Right lobe of liver (tissue), 6 donors: ENCODE measurements at regions not wholly inside any gene's neighbourhood (a gene's known extent, or its start where the extent isn't known, plus 50 kb on each side); places are given as distances from the start of the nearest gene placed in this dataset.

Experiments used
- ATAC-seq, 4 donors: fragments of 200-7000 bp; cut with Tn5 transposase; one replicate each; pipeline ENCODE4 v1.9.1; 2020; ENCODE audit warnings: mild to moderate bottlenecking in 4 of 4, moderate library complexity in 4 of 4
- DNase-seq, 3 donors: peaks; one replicate each; pipeline ENCODE4 v3.0.0-alpha.2; 2020
- H3K27ac ChIP-seq, 3 donors: fragments of 200-600 bp; one replicate each; pipeline ENCODE4 v1.8.0; 2022
- H3K27me3 ChIP-seq, 2 donors: fragments of 200-600 bp; one replicate each; pipeline ENCODE4 v1.8.0; 2022
- H3K36me3 ChIP-seq, 4 donors: fragments of 200-600 bp; sonication (generic) in 1 of 4; one replicate each; pipeline versions ENCODE4 v1.5.1 to v1.8.0; 2017 to 2022; ENCODE audit warnings: control low read depth in 1 of 4
- H3K4me1 ChIP-seq, 4 donors: fragments of 200-600 bp; sonication (generic) in 1 of 4; one replicate each; pipeline versions ENCODE4 v1.5.1 to v1.8.0; 2017 to 2022; ENCODE audit warnings: control low read depth in 1 of 4
- H3K4me3 ChIP-seq, 3 donors: fragments of 200-600 bp; one replicate each; pipeline ENCODE4 v1.8.0; 2022
- H3K9me3 ChIP-seq, 4 donors: fragments of 200-600 bp; sonication (generic) in 1 of 4; one replicate each; pipeline versions ENCODE4 v1.5.1 to v1.8.0; 2017 to 2022; ENCODE audit warnings: control low read depth in 1 of 4
- POLR2A ChIP-seq: fragments of 450-650 bp; IDR thresholded peaks from one replicate; pipeline ENCODE4 v1.6.1; 2017; ENCODE audit warnings: antibody characterized with exemption, mild to moderate bottlenecking
- WGBS: methylation state at CpG from one replicate; pipeline ENCODE4 v1.1.6; 2018; ENCODE audit warnings: low coverage, low lambda C conversion rate; ENCODE audit not compliant: insufficient coverage; ENCODE audit errors: missing lambda C conversion rate; 5-methylcytosine and 5-hydroxymethylcytosine counted together
- intact Hi-C, 2 donors: fragments of 100-400 bp; cut with DNase I; formaldehyde crosslinking; loops; one replicate each; pipeline versions ENCODE4 v1.11.2 to v1.14.1; 2022
- TF ChIP-seq, protein P1 (sequence below), 4 donors: fragments of 200-600 bp in 3 of 4; fragments of 450-650 bp in 1 of 4; IDR thresholded peaks; one replicate each; pipeline versions ENCODE4 v1.5.1 to v1.8.0; 2016 to 2022; ENCODE audit warnings: antibody characterized with exemption in 4 of 4, mild to moderate bottlenecking in 2 of 4
- donor health status: DM: no; HTN: yes; CAD: no.
- donor health status: DM: no; HTN: no; CAD: no.
- donor health status: DM: no; HTN: no; CAD: no.
- donor health status: DM: no; HTN: yes; CAD: no.
- donor health status: DM: no; HTN: yes; CAD: no.

DNA sequence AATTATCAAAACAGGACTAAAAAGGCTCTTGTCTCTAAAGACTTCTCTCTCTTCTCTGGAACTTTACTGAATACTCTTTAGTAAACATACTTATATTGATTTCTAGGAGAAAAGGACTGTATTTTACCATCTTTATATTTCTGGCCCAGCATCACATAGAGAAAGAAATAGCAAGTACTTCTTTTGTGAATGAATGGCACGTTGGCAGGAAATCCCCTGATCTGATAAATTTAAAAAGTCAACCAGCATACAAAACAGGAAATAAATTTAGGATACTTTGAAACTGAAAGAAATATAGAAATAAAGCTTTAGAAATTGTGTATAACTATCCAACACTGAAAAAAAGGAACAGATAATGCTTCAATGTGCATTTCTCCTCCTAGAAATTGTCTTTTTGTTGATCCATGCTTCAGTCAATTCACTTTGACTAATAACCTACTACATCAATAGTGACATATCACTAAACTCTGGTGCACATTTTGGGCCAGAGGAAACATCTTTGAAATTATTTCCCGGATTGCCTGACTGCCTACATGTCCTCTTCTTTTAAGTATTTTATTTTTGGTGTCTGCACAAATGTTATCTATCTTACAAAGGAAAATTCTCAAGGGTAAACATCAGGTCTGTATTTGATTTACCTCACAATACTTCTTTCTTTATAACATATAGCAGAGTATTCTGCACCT is 183.5 kb upstream of the FSTL5 start:
- no peaks in the 10 kb centered on the region for H3K4me1 ChIP-seq
- H3K4me3 ChIP-seq, result no peak overlapping the region
- peak in 2 of 4 donors; percentile 14 to 36 for ATAC-seq
- H3K27ac ChIP-seq, result no peak overlapping the region
- H3K9me3 ChIP-seq, result no peaks in the 10 kb centered on the region
- no peaks in the 10 kb centered on the region for H3K36me3 ChIP-seq
- intact Hi-C loops, result no loop called here
- no peaks in the 10 kb centered on the region for H3K27me3 ChIP-seq
- 2% methylated on average over 2 of the region's 2 CpGs for WGBS
- DNase-seq, result no peak
- TF ChIP-seq, protein P1, sequence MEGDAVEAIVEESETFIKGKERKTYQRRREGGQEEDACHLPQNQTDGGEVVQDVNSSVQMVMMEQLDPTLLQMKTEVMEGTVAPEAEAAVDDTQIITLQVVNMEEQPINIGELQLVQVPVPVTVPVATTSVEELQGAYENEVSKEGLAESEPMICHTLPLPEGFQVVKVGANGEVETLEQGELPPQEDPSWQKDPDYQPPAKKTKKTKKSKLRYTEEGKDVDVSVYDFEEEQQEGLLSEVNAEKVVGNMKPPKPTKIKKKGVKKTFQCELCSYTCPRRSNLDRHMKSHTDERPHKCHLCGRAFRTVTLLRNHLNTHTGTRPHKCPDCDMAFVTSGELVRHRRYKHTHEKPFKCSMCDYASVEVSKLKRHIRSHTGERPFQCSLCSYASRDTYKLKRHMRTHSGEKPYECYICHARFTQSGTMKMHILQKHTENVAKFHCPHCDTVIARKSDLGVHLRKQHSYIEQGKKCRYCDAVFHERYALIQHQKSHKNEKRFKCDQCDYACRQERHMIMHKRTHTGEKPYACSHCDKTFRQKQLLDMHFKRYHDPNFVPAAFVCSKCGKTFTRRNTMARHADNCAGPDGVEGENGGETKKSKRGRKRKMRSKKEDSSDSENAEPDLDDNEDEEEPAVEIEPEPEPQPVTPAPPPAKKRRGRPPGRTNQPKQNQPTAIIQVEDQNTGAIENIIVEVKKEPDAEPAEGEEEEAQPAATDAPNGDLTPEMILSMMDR (IDR thresholded peaks at IDR 0.05), result no peak
- TF ChIP-seq POLR2A, result no peak

DNA sequence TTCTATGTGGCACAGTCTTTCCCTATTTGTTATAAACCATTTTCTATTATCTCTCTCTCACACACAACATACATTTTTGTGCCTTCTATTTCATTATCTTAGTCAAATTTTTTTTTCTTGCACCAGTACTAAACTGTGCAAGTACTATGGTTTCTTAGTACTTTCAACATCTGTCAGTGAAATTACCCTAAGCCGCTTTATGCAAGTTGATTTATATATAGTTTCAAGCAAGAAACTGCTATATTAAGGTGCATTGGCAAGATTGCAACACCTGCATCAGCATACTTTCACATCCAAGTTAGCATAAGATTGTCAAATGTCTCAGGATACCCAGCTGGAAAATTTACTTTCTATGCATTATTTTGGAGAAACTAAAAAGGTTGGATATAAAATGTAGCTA is 180.2 kb upstream of the FSTL5 start:
- no peak overlapping the region for H3K27ac ChIP-seq
- no peak for ATAC-seq
- H3K4me3 ChIP-seq, result no peak overlapping the region
- intact Hi-C loops, result no loop called here
- TF ChIP-seq, protein P1 (IDR thresholded peaks at IDR 0.05), result no peak
- TF ChIP-seq POLR2A, result no peak
- no peaks in the 10 kb centered on the region for H3K9me3 ChIP-seq
- WGBS, result 0% methylated on average over 1 of the region's 1 CpG
- no peak for DNase-seq
- H3K27me3 ChIP-seq, result no peaks in the 10 kb centered on the region
- H3K4me1 ChIP-seq, result no peaks in the 10 kb centered on the region
- H3K36me3 ChIP-seq, result no peaks in the 10 kb centered on the region

DNA sequence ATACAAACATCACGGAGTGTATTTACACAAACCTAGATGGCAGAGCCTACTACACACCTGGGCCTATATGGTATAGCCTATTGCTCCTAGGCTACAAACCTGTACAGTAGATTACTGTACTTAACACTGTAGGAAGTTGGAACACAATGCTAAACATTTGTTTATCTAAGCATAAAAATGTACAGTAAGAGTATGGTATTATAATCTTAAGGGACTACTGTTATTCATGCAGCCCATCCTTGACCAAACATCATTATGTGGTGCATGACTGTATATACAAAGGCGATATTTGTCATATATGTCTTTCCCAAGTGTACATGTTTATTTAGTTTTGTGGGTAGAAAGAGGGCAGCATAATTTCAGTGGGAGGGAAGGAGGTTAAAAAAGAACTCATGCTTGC is 177.7 kb upstream of the FSTL5 start:
- TF ChIP-seq, protein P1 (IDR thresholded peaks at IDR 0.05), result no peak
- TF ChIP-seq POLR2A, result no peak
- no peak overlapping the region for H3K27ac ChIP-seq
- intact Hi-C loops, result no loop called here
- no peak for DNase-seq
- no peaks in the 10 kb centered on the region for H3K9me3 ChIP-seq
- H3K27me3 ChIP-seq, result no peaks in the 10 kb centered on the region
- 24% methylated on average over 2 of the region's 2 CpGs for WGBS
- H3K36me3 ChIP-seq, result no peaks in the 10 kb centered on the region
- no peaks in the 10 kb centered on the region for H3K4me1 ChIP-seq
- H3K4me3 ChIP-seq, result no peak overlapping the region
- no peak for ATAC-seq

DNA sequence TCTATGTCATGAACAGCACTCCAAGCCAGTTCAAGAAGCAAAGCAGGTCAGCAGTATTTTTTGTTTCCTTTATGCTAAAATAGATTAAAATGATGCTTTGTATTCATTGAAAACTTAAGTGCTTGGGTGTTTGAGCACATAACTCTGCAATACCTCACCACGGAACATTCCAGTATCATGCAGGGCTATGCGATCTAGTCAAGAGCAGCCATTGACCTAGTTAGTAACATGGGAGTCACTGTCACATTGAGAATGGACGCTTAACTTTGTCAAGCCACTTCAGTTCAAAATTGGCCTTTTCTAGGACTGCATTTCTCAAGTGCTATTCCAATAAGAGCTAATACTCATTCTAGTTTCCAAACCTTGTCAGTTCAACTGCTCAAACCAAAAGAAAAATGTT is 160.1 kb upstream of the FSTL5 start:
- no peak overlapping the region for H3K27ac ChIP-seq
- 87% methylated on average over 3 of the region's 3 CpGs for WGBS
- intact Hi-C loops, result no loop called here
- ATAC-seq (no peak), DNase-seq (no peak)
- H3K27me3 ChIP-seq, result no peaks in the 10 kb centered on the region
- TF ChIP-seq POLR2A, result no peak
- TF ChIP-seq, protein P1 (IDR thresholded peaks at IDR 0.05), result no peak
- no peaks in the 10 kb centered on the region for H3K36me3 ChIP-seq
- H3K9me3 ChIP-seq, result no peaks in the 10 kb centered on the region
- H3K4me3 ChIP-seq, result no peak overlapping the region
- no peaks in the 10 kb centered on the region for H3K4me1 ChIP-seq

DNA sequence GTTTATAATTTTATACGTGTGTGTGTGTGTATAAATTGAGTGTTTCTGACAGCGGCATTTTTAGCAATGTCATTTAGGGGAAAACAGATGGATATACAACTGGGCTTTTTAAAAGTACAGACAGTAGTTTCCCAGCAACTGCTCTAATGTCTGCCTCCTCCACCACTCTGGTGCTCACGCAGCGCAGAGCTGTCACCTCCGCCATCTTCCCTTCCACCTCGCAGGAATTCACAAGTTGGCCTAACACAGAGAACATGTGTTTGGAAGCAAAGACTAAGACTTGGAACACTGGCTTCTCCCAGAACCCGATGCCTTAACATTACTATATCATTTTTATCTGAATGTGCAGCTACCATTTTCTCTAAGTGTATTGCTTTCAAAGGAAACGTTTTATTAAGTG is 158.3 kb upstream of the FSTL5 start:
- WGBS, result 76% methylated on average over 8 of the region's 8 CpGs
- Histone ChIP-seq H3K4me1 (no peaks in the 10 kb centered on the region), H3K9me3 (no peaks in the 10 kb centered on the region), H3K27me3 (no peaks in the 10 kb centered on the region), H3K36me3 (no peaks in the 10 kb centered on the region), H3K27ac (no peak overlapping the region), H3K4me3 (no peak overlapping the region)
- DNase-seq, result no peak
- ATAC-seq, result no peak
- TF ChIP-seq, protein P1 (IDR thresholded peaks at IDR 0.05), result no peak
- TF ChIP-seq POLR2A, result no peak
- intact Hi-C loops, result no loop called here
